ENCODE measurements at regions not wholly inside any gene's neighbourhood (a gene's known extent, or its start where the extent isn't known, plus 50 kb on each side); places are given as distances from the start of the nearest gene placed in this dataset.

DNA sequence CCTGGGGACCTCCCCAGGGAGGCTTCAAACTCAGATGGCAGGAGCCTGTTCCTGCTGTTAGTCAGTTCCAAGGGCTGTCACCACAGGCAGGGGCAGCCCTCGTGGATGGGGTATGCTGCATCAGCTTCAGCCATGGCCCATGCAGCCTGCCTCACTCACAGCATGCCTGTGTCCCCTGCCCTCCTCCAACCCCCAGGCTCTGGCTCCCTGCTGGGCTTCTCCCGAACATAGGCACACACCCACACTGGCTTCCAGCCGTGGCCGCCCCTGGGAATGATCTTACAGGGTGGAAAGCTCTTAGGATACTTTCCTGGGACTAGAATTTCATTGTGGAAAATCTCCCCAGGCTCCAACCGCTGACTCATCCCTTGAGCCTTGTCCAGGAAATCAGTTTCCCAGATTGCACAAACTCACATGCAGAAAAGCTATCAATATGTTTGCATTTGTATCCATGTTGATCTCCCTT, 163.8 kb downstream of the SEC61B start:
- Mint-ChIP-seq H3K27me3 (ENCODE audit: insufficient read depth) (peaks cover 3% of the 10 kb centered on the region; the same call in 1 of the 2 replicates), H3K4me3 (no peak overlapping the region), H3K9me3 (no peaks in the 10 kb centered on the region), H3K4me1 (ENCODE audit: low read depth) (peaks cover 34% of the 10 kb centered on the region), H3K27ac (peak overlapping the region; percentile 69; the same call in 1 of the 2 replicates), H3K36me3 (ENCODE audit: low read depth) (no peaks in the 10 kb centered on the region)
- no peak for TF ChIP-seq CTCF (IDR thresholded peaks at IDR 0.05)
- DNase-seq, result peak; percentile 39

DNA sequence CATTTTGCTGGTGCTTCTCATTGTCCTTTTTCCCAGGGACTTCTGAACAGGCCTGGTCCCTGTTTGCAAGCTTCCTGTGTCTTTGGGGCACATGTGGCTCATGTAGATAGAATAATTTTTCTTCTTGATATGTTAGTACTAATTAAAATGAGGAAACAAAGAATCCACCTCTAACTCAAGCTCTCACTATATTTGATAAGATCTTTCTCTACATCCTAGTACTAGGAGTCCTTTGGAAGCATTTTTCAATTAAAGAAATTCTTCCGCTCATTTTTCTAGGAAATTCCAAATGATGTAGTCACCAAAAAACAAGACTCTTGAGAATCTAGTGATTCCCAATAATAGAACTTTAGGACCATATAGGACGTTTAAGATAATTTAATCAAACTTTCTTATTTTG, 165.3 kb downstream of the SEC61B start:
- H3K4me1 Mint-ChIP-seq (ENCODE audit: low read depth), result peaks cover 34% of the 10 kb centered on the region
- peaks cover 3% of the 10 kb centered on the region; the same call in 1 of the 2 replicates for H3K27me3 Mint-ChIP-seq (ENCODE audit: insufficient read depth)
- peak overlapping the region; percentile 69 for H3K27ac Mint-ChIP-seq
- no peaks in the 10 kb centered on the region for H3K36me3 Mint-ChIP-seq (ENCODE audit: low read depth)
- H3K4me3 Mint-ChIP-seq, result peak overlapping the region; percentile 11; the same call in 1 of the 2 replicates
- DNase-seq, result peak; percentile 62
- no peaks in the 10 kb centered on the region for H3K9me3 Mint-ChIP-seq
- no peak for TF ChIP-seq CTCF (IDR thresholded peaks at IDR 0.05)

DNA sequence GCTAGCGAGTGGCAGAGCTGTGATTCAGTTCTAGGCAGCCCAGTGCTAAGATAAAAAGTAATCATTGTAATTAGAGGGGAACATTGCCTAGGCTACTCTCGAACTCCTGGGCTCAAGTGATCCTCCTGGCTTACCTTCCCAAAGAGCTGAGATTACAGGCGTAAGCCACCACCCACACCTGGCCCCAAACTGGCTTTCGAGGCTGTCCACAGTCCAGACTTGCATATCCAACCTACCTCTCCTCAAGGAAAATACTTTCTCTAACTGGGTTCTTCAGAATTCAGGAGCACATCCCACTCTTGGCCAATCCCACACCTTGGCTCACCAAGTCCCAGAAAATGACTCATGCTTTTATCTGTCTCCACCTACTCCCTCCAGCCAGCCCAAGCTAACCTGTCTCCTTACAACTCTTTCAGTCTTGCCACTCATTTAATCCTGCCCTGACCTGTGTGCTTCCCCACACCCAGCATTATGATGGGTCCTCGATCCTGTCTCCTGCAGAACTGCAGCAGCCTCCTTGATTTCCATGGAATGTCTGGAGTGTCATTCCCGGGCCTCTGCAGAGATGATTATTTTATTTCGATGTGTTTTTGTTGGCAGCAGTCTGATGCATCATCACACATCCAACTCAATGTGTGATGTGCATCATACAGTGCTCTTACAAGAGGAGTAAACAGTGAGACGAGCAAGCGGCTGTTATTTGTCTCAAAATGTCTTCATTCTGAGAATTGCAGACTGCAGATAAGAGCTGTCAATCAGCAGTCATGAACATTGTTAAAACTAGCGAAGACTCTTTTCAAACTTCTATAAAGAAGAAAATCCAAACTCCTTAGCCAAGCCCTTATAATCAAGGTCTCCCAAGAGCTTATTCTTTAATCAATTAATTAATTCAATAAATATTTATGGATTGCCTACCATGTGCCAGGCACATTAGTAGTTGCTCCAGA, 167.3 kb downstream of the SEC61B start:
- Mint-ChIP-seq H3K27me3 (ENCODE audit: insufficient read depth) (no peaks in the 10 kb centered on the region), H3K27ac (no peak overlapping the region), H3K4me1 (ENCODE audit: low read depth) (peaks cover 34% of the 10 kb centered on the region), H3K4me3 (no peak overlapping the region), H3K36me3 (ENCODE audit: low read depth) (no peaks in the 10 kb centered on the region), H3K9me3 (no peaks in the 10 kb centered on the region)
- DNase-seq, result no peak
- TF ChIP-seq CTCF (IDR thresholded peaks at IDR 0.05), result no peak

DNA sequence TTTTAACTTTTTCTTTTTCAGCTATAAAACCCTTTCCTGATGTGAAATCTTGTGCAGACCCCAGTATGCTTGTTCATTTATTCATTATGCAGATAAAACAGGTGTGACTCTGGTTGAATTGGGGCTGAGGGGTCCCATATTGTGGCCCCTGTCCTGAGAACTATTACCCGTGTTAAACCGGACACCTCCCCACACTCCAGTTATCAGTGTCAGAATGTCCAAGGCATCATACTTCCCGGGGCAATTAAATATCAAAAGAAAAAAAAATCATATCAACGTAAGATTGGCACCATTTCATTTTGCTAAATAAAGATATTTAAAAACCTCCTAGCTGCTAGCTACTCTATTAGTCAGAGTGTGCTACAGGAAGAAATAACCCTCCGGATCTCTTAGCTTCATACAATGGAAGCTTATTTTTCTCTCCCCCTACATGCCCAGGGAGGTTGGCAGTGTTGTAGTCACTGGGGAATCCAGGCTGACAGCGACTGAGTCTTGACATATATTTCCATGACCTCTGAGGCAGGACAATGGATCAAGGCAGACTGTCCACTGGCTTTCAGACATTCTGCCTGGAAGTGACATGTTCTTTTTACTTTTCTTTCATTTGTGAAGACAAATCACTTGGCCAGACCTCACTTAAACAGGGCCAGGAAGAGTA, 170.0 kb downstream of the SEC61B start:
- H3K36me3 Mint-ChIP-seq (ENCODE audit: low read depth), result no peaks in the 10 kb centered on the region
- TF ChIP-seq CTCF (IDR thresholded peaks at IDR 0.05), result no peak
- DNase-seq, result no peak
- H3K4me1 Mint-ChIP-seq (ENCODE audit: low read depth), result peaks cover 16% of the 10 kb centered on the region
- H3K9me3 Mint-ChIP-seq, result no peaks in the 10 kb centered on the region
- H3K27me3 Mint-ChIP-seq (ENCODE audit: insufficient read depth), result peaks cover 3% of the 10 kb centered on the region
- H3K27ac Mint-ChIP-seq, result no peak overlapping the region
- H3K4me3 Mint-ChIP-seq, result no peak overlapping the region

GRCh38 chr9:99392986-99393385, 170.9 kb downstream of the SEC61B start:
- no peak overlapping the region for H3K27ac Mint-ChIP-seq

More at GRCh38 chr9:99392986-99393385, 170.9 kb downstream of the SEC61B start:
- Mint-ChIP-seq H3K4me1 (ENCODE audit: low read depth) (peaks cover 8% of the 10 kb centered on the region), H3K9me3 (no peaks in the 10 kb centered on the region), H3K4me3 (no peak overlapping the region), H3K36me3 (ENCODE audit: low read depth) (no peaks in the 10 kb centered on the region), H3K27me3 (ENCODE audit: insufficient read depth) (peaks cover 3% of the 10 kb centered on the region)
- DNase-seq, result no peak
- TF ChIP-seq CTCF (IDR thresholded peaks at IDR 0.05), result no peak
